PC-3 (cell line): ENCODE measurements at regions not wholly inside any gene's neighbourhood (a gene's known extent, or its start where the extent isn't known, plus 50 kb on each side); places are given as distances from the start of the nearest gene placed in this dataset.

Experiments used
- EZH2 ChIP-seq: fragments of 300-600 bp; sonication (generic); IDR thresholded peaks from one replicate; pipeline ENCODE4 v1.6.1; 2017; ENCODE audit warnings: antibody characterized with exemption, mild to moderate bottlenecking, low read length; ENCODE audit not compliant: unreplicated experiment
- EZH2phosphoT487 ChIP-seq: fragments of 300-600 bp; sonication (generic); IDR thresholded peaks from 2 replicates; pipeline ENCODE4 v1.6.1; 2018; ENCODE audit warnings: mild to moderate bottlenecking, antibody characterized with exemption, low read length, borderline replicate concordance
- TF ChIP-seq, protein P1 (sequence below): fragments of 300-600 bp; sonication (generic); conservative IDR thresholded peaks from 2 replicates; pipeline ENCODE4 v1.5.1; 2017; ENCODE audit warnings: antibody characterized with exemption, low read depth, mild to moderate bottlenecking, low read length

DNA sequence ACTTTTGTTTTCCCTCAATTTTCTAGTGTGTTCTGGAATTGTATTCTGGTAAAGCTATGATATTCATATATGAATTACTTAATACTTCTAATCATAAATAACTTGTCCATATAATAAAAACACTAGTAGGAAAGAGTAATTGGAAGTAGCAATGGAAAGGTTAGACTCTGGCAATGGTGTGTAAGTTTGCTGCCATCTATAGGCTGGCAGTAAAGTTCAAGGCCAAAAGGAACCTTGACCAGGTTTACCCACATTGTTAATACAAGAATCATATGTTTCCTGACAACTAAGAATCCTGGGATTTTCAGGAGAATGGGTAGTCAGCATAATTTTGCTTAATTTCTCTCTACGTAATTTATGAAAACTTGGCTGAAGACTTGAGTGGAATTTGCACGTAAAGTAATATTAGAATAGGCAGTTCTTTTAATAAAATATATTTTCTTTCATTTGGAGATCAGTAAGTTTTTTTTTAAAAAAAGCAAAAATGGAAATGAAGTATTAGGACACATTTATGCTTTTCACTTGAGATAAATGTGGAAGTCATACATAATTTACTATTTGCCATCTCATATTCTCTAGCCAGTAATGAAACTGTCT is 926.7 kb downstream of the GALC start:
- TF ChIP-seq, protein P1, sequence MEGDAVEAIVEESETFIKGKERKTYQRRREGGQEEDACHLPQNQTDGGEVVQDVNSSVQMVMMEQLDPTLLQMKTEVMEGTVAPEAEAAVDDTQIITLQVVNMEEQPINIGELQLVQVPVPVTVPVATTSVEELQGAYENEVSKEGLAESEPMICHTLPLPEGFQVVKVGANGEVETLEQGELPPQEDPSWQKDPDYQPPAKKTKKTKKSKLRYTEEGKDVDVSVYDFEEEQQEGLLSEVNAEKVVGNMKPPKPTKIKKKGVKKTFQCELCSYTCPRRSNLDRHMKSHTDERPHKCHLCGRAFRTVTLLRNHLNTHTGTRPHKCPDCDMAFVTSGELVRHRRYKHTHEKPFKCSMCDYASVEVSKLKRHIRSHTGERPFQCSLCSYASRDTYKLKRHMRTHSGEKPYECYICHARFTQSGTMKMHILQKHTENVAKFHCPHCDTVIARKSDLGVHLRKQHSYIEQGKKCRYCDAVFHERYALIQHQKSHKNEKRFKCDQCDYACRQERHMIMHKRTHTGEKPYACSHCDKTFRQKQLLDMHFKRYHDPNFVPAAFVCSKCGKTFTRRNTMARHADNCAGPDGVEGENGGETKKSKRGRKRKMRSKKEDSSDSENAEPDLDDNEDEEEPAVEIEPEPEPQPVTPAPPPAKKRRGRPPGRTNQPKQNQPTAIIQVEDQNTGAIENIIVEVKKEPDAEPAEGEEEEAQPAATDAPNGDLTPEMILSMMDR = peak; percentile 51; the same call in 1 of the 2 replicates
- no peak for TF ChIP-seq EZH2
- no peak for TF ChIP-seq EZH2phosphoT487
